H1 (cell line): ENCODE measurements at regions not wholly inside any gene's neighbourhood (a gene's known extent, or its start where the extent isn't known, plus 50 kb on each side); places are given as distances from the start of the nearest gene placed in this dataset.

Experiments
- EP300 ChIP-seq, 2 experiments: IDR thresholded peaks; 1 replicate in 1 of 2; 2 replicates in 1 of 2; pipeline ENCODE4 v1.6.1; 2011 to 2012; ENCODE audit warnings: low read depth in 2 of 2, low read length in 2 of 2, mild to moderate bottlenecking in 2 of 2, borderline replicate concordance in 1 of 2, inconsistent platforms in 1 of 2, moderate library complexity in 1 of 2
- KDM1A ChIP-seq: fragments of 200-600, 300-600 bp; sonication (generic); IDR thresholded peaks from 2 replicates; pipeline ENCODE4 v1.7.1; 2016; ENCODE audit warnings: mild to moderate bottlenecking, low read length, borderline replicate concordance
- MAFK ChIP-seq: IDR thresholded peaks from 2 replicates; pipeline ENCODE4 v1.6.1; 2012; ENCODE audit warnings: low read depth, mild to moderate bottlenecking, improper control_type of control experiment, low read length
- NRF1 ChIP-seq: IDR thresholded peaks from 2 replicates; pipeline ENCODE4 v1.6.1; 2011; ENCODE audit warnings: mild to moderate bottlenecking, low read depth, low read length, improper control_type of control experiment
- POLR2A ChIP-seq, 2 experiments: IDR thresholded peaks; 1 replicate in 1 of 2; 2 replicates in 1 of 2; pipeline ENCODE4 v1.6.1; 2011; ENCODE audit warnings: low read depth in 2 of 2, low read length in 2 of 2, mild to moderate bottlenecking in 2 of 2; ENCODE audit errors: control extremely low read depth in 1 of 2
- POLR2AphosphoS5 ChIP-seq: IDR thresholded peaks from 2 replicates; pipeline ENCODE4 v1.6.1; 2011; ENCODE audit warnings: low read depth, low read length
- POU5F1 ChIP-seq: IDR thresholded peaks from 2 replicates; pipeline ENCODE4 v1.6.1; 2011; ENCODE audit warnings: low read depth, mild to moderate bottlenecking, low read length, moderate library complexity
- RAD21 ChIP-seq, 2 experiments: IDR thresholded peaks in 1 of 2; conservative IDR thresholded peaks in 1 of 2; 2 replicates each; pipeline ENCODE4 v1.6.1; 2011; ENCODE audit warnings: low read depth in 2 of 2, low read length in 2 of 2, improper control_type of control experiment in 1 of 2, inconsistent platforms in 1 of 2, mild to moderate bottlenecking in 1 of 2, moderate library complexity in 1 of 2
- SP1 ChIP-seq: IDR thresholded peaks from 2 replicates; pipeline ENCODE4 v1.6.1; 2011; ENCODE audit warnings: low read depth, low read length
- SP2 ChIP-seq: IDR thresholded peaks from 2 replicates; pipeline ENCODE4 v1.6.1; 2012; ENCODE audit warnings: mild to moderate bottlenecking, low read length, inconsistent platforms
- TEAD4 ChIP-seq: IDR thresholded peaks from 2 replicates; pipeline ENCODE4 v1.6.1; 2012; ENCODE audit warnings: low read depth, low read length, inconsistent platforms, mixed read lengths
- TF ChIP-seq, protein P1 (sequence below), 3 experiments: IDR thresholded peaks; 1 replicate in 2 of 3; 2 replicates in 1 of 3; pipeline versions ENCODE4 v1.5.1 to v1.6.1; 2011; ENCODE audit warnings: low read length in 3 of 3, mild to moderate bottlenecking in 3 of 3, inconsistent platforms in 2 of 3, low read depth in 1 of 3, moderate library complexity in 1 of 3; ENCODE audit not compliant: insufficient read depth in 1 of 3; ENCODE audit errors: control extremely low read depth in 1 of 3

DNA sequence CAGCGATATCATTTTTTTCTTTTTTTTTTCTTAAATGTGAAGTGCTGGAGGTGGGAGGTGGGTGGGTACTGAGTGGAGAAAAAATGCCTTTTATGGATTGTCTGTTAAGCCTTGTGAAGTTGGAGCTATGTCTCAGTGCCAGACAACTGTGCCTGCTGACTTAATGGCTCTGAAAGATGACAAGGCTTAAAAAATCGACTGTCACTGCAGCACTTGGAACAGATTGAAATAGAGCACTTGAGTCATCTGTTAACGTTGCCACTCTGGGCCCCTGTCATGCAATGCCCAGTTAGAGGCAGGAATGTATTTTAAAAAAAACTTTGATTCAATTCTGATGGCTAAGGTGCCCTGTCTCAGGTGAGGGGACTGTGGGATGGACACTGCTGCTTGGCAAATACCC is 108.2 kb upstream of the HS3ST2 start:
- no peak for TF ChIP-seq TEAD4
- TF ChIP-seq KDM1A = no peak
- TF ChIP-seq NRF1 = no peak
- no peak for TF ChIP-seq SP2
- TF ChIP-seq MAFK = no peak
- TF ChIP-seq POLR2AphosphoS5 = no peak
- no peak for TF ChIP-seq POLR2A (IDR thresholded peaks at IDR 0.05; ENCODE audit: control extremely low read depth in 1 of 2, low read depth in 2 of 2, low read length in 2 of 2)
- TF ChIP-seq SP1 = no peak
- TF ChIP-seq POU5F1 = no peak
- TF ChIP-seq, protein P1, sequence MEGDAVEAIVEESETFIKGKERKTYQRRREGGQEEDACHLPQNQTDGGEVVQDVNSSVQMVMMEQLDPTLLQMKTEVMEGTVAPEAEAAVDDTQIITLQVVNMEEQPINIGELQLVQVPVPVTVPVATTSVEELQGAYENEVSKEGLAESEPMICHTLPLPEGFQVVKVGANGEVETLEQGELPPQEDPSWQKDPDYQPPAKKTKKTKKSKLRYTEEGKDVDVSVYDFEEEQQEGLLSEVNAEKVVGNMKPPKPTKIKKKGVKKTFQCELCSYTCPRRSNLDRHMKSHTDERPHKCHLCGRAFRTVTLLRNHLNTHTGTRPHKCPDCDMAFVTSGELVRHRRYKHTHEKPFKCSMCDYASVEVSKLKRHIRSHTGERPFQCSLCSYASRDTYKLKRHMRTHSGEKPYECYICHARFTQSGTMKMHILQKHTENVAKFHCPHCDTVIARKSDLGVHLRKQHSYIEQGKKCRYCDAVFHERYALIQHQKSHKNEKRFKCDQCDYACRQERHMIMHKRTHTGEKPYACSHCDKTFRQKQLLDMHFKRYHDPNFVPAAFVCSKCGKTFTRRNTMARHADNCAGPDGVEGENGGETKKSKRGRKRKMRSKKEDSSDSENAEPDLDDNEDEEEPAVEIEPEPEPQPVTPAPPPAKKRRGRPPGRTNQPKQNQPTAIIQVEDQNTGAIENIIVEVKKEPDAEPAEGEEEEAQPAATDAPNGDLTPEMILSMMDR (IDR thresholded peaks at IDR 0.05; ENCODE audit: control extremely low read depth in 1 of 3, insufficient read depth in 1 of 3, low read depth in 1 of 3, low read length in 3 of 3) = no peak
- no peak for TF ChIP-seq RAD21 (IDR thresholded peaks at IDR 0.05 in 1 of 2, conservative IDR thresholded peaks at IDR 0.05 in 1 of 2; ENCODE audit: low read depth in 2 of 2, low read length in 2 of 2)
- no peak for TF ChIP-seq EP300 (IDR thresholded peaks at IDR 0.05; ENCODE audit: borderline replicate concordance in 1 of 2, low read depth in 2 of 2, low read length in 2 of 2)
